ENCODE measurements at regions not wholly inside any gene's neighbourhood (a gene's known extent, or its start where the extent isn't known, plus 50 kb on each side); places are given as distances from the start of the nearest gene placed in this dataset.

GRCh38 chr3:102302020-102302419, 132.8 kb upstream of the ZPLD1 start:
- Histone ChIP-seq H3K4me2 (ENCODE audit: low read depth, low read length) (no peak overlapping the region), H3K9ac (ENCODE audit: insufficient read depth, low read depth, low read length) (no peak overlapping the region), H3K9me3 (ENCODE audit: low read length) (no peaks in the 10 kb centered on the region), H3K27me3 (ENCODE audit: control insufficient read depth in 1 of 2, insufficient read depth in 2 of 2, low read length in 2 of 2) (no peaks in the 10 kb centered on the region), H3K27ac (ENCODE audit: extremely low read length, insufficient read depth, low read length) (no peak overlapping the region), H3K79me2 (ENCODE audit: insufficient read depth, low read length) (no peaks in the 10 kb centered on the region), H3K36me3 (replicated peaks in 1 of 2; ENCODE audit: control insufficient read depth in 1 of 2, insufficient read depth in 2 of 2, low read length in 2 of 2) (no peaks in the 10 kb centered on the region), H4K20me1 (ENCODE audit: insufficient read depth, low read length) (no peaks in the 10 kb centered on the region), H3K4me3 (replicated peaks in 1 of 3; ENCODE audit: insufficient read depth in 1 of 3, low read depth in 2 of 3, low read length in 3 of 3) (no peak overlapping the region), H2AFZ (ENCODE audit: low read length) (no peak overlapping the region), H3K4me1 (ENCODE audit: insufficient read depth, low read length) (no peaks in the 10 kb centered on the region)
- in situ Hi-C loops (cut with HindIII; ENCODE audit: extremely low pct_ligation_motif_present, low pct_unique_long_range_greater_than_20kb): no loop called here
- DNase-seq (ENCODE audit: low spot score) (no peak), ATAC-seq (no peak), FAIRE-seq (no peak)
- BruUV-seq (replicated peaks): no TSS peak
- ChIA-PET POLR2A (no interaction called here), CTCF (ENCODE audit: low intra/inter-chr PET ratio, low total read pairs) (no interaction called here)
- intact Hi-C loops (cut with micrococcal nuclease; ENCODE audit: unreplicated experiment): no loop called here
- WGBS (ENCODE audit: low lambda C conversion rate): 4% methylated on average over 2 of the region's 2 CpGs
- TF ChIP-seq ZNF24 (IDR thresholded peaks at IDR 0.05) (no peak), PBX3 (CRISPR knock-in tag; IDR thresholded peaks at IDR 0.05; ENCODE audit: borderline replicate concordance) (no peak), ATF1 (CRISPR knock-in tag; IDR thresholded peaks at IDR 0.05) (no peak), WIZ (CRISPR knock-in tag; IDR thresholded peaks at IDR 0.05) (no peak), MTA1 (CRISPR knock-in tag; IDR thresholded peaks at IDR 0.05; ENCODE audit: borderline replicate concordance) (no peak), ZNF766 (CRISPR knock-in tag; IDR thresholded peaks at IDR 0.05; ENCODE audit: borderline replicate concordance) (no peak), TP53 (CRISPR knock-in tag; conservative IDR thresholded peaks at IDR 0.05) (no peak), TERF1 (CRISPR knock-in tag; IDR thresholded peaks at IDR 0.05) (no peak), ZNF672 (CRISPR knock-in tag; IDR thresholded peaks at IDR 0.05) (no peak), CTCF (CRISPR knock-in tag; IDR thresholded peaks at IDR 0.05) (no peak), ZNF30 (CRISPR knock-in tag; IDR thresholded peaks at IDR 0.05) (no peak), ZBTB38 (CRISPR knock-in tag; IDR thresholded peaks at IDR 0.05) (no peak), ZNF512B (CRISPR knock-in tag; IDR thresholded peaks at IDR 0.05; ENCODE audit: borderline replicate concordance) (no peak), RNF2 (conservative IDR thresholded peaks at IDR 0.05; ENCODE audit: low read depth) (no peak), ZNF589 (CRISPR knock-in tag; conservative IDR thresholded peaks at IDR 0.05) (no peak), ZNF263 (CRISPR knock-in tag; IDR thresholded peaks at IDR 0.05) (no peak), CBX1 (IDR thresholded peaks at IDR 0.05; ENCODE audit: low read depth) (no peak), KDM1A (CRISPR knock-in tag; IDR thresholded peaks at IDR 0.05) (no peak)
